ENCODE measurements at regions not wholly inside any gene's neighbourhood (a gene's known extent, or its start where the extent isn't known, plus 50 kb on each side); places are given as distances from the start of the nearest gene placed in this dataset.

DNA sequence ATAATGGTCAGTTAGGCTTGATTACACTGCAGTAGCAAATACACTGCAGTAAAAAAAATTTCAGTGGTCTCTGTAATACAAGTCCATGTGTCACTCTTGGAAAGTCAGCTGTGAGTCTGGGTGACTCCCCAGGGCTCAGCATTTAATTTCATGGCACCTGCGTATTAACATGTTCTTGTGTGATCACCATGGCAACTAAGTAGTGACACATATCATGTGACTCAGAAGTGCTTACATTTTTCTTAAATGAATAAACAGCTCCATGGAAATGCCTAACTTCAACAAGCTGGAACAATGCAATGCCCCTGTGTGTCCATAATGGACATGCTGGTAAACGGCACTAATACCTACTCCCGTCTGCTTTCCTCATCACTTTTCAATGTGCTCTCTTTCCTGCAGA is 88.5 kb upstream of the ANO4 start:
- dilution Hi-C loops (cut with MboI; ENCODE audit: extremely low pct_ligation_motif_present, low sequenced_read_pairs) (no loop called here), intact Hi-C loops (cut with micrococcal nuclease) (no loop called here)
- no peaks in the 10 kb centered on the region for H3K36me3 ChIP-seq (ENCODE audit: control insufficient read depth in 2 of 2, extremely low read depth in 1 of 2, insufficient read depth in 2 of 2, low read length in 2 of 2)
- CTCF ChIA-PET: interaction anchor here (0.9 to 1.8 kb wide), 2 partner anchors 34 to 35 kb away, joined by 4 to 6 read pairs; no protein-coding TSS in a partner anchor
- no peaks in the 10 kb centered on the region for H3K79me2 ChIP-seq (ENCODE audit: control insufficient read depth, insufficient read depth, low read length)
- H3K9me3 ChIP-seq (replicated peaks; ENCODE audit: control insufficient read depth, insufficient read depth, low read length): no peaks in the 10 kb centered on the region
- no peak for FAIRE-seq
- H3K27me3 ChIP-seq (ENCODE audit: control insufficient read depth in 2 of 2, insufficient read depth in 2 of 2, low read length in 2 of 2): no peaks in the 10 kb centered on the region
- no peak overlapping the region for H3K4me2 ChIP-seq (ENCODE audit: insufficient read depth, low read length)
- POLR2A ChIA-PET: no interaction called here
- H3K9me1 ChIP-seq (replicated peaks; ENCODE audit: control insufficient read depth, extremely low read depth, insufficient read depth, low read length): no peaks in the 10 kb centered on the region
- BruUV-seq (replicated peaks): no TSS peak
- no peak overlapping the region for H3K27ac ChIP-seq (ENCODE audit: insufficient read depth, low read depth, low read length)
- DNase-seq (ENCODE audit: low read depth, low spot score): no peak
- TF ChIP-seq EZH2 (IDR thresholded peaks at IDR 0.05; ENCODE audit: borderline replicate concordance, low read depth, low read length, severe bottlenecking): no peak
- TF ChIP-seq POLR2AphosphoS5 (IDR thresholded peaks at IDR 0.05; ENCODE audit: insufficient read depth, low read depth, low read length): no peak
- TF ChIP-seq JUN (IDR thresholded peaks at IDR 0.05; ENCODE audit: borderline replicate concordance, insufficient read depth, insufficient read length, low read depth): no peak
- TF ChIP-seq, protein P1, sequence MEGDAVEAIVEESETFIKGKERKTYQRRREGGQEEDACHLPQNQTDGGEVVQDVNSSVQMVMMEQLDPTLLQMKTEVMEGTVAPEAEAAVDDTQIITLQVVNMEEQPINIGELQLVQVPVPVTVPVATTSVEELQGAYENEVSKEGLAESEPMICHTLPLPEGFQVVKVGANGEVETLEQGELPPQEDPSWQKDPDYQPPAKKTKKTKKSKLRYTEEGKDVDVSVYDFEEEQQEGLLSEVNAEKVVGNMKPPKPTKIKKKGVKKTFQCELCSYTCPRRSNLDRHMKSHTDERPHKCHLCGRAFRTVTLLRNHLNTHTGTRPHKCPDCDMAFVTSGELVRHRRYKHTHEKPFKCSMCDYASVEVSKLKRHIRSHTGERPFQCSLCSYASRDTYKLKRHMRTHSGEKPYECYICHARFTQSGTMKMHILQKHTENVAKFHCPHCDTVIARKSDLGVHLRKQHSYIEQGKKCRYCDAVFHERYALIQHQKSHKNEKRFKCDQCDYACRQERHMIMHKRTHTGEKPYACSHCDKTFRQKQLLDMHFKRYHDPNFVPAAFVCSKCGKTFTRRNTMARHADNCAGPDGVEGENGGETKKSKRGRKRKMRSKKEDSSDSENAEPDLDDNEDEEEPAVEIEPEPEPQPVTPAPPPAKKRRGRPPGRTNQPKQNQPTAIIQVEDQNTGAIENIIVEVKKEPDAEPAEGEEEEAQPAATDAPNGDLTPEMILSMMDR (IDR thresholded peaks at IDR 0.05; ENCODE audit: extremely low read depth in 1 of 2, insufficient read depth in 1 of 2, low read depth in 1 of 2, low read length in 2 of 2): no peak
- no peak for TF ChIP-seq FOS (IDR thresholded peaks at IDR 0.05; ENCODE audit: borderline replicate concordance, insufficient read depth, low read length)
- TF ChIP-seq POLR2A (IDR thresholded peaks at IDR 0.05; ENCODE audit: low read depth, low read length): no peak
- TF ChIP-seq GATA2 (IDR thresholded peaks at IDR 0.05; ENCODE audit: insufficient read depth, insufficient read length, low read depth, low read length): no peak
- no peak overlapping the region for H2AFZ ChIP-seq (ENCODE audit: low read depth, low read length)
- no peak overlapping the region for H3K9ac ChIP-seq (replicated peaks; ENCODE audit: extremely low read depth, insufficient read depth, low read length)
- H4K20me1 ChIP-seq (replicated peaks; ENCODE audit: control insufficient read depth, extremely low read depth, insufficient read depth, low read length): no peaks in the 10 kb centered on the region
- H3K4me1 ChIP-seq (ENCODE audit: control insufficient read depth, extremely low read depth, insufficient read depth, low read length): no peaks in the 10 kb centered on the region
- H3K4me3 ChIP-seq (replicated peaks in 1 of 3; ENCODE audit: insufficient read depth in 1 of 3, low read depth in 1 of 3, low read length in 3 of 3): no peak overlapping the region

Measured in endothelial cell of umbilical vein (primary cell).